Astrocyte of the cerebellum (primary cell): ENCODE measurements at regions not wholly inside any gene's neighbourhood (a gene's known extent, or its start where the extent isn't known, plus 50 kb on each side); places are given as distances from the start of the nearest gene placed in this dataset.

Source experiments
- DNase-seq: peaks from one replicate; pipeline ENCODE4 v3.0.0-alpha.2; 2011; ENCODE audit warnings: low read depth
- H3K4me3 ChIP-seq: 2 replicates; pipeline ENCODE4 v1.5.1; 2011; ENCODE audit warnings: mild to moderate bottlenecking, low read depth, low read length, moderate library complexity
- CTCF ChIP-seq: IDR thresholded peaks from 2 replicates; pipeline ENCODE4 v1.5.1; 2012; ENCODE audit warnings: low read length, low read depth, moderate library complexity, mild to moderate bottlenecking; ENCODE audit errors: missing control alignments
- in situ Hi-C: cut with HindIII; loops from 2 replicates; pipeline ENCODE4 v1.10.0; 2017; ENCODE audit warnings: low sequenced_read_pairs

GRCh38 chr10:83919187-83919586 is 220.1 kb upstream of the GHITM start:
- in situ Hi-C loops: no loop called here
- no peak for TF ChIP-seq CTCF
- H3K4me3 ChIP-seq: no peak overlapping the region
- DNase-seq: no peak

GRCh38 chr10:83921984-83922860 is 217.1 kb upstream of the GHITM start:
- TF ChIP-seq CTCF: no peak
- no peak for DNase-seq
- in situ Hi-C loops: no loop called here
- no peak overlapping the region for H3K4me3 ChIP-seq

DNA sequence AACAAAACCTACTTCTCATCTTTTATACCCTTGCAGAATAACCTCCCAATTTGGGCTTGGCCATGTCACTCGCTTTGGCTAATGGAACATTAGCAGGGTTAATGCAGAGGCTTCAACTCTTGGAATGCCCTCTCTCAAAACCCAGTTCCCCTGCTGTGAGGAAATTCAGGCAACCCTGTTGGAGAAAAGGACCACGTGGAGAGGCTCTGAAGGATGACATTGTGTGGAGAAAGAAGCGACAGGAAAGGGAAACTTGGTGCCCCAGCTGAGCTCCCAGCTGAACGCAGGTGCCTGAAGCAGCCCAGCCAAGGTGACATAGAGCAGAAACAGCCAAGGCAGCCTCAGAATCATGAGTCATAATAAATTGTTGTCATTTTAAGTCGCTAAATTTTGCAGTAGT is 214.2 kb upstream of the GHITM start:
- TF ChIP-seq CTCF: no peak
- in situ Hi-C loops: no loop called here
- DNase-seq: no peak
- no peak overlapping the region for H3K4me3 ChIP-seq

GRCh38 chr10:83926606-83927005 is 212.7 kb upstream of the GHITM start:
- H3K4me3 ChIP-seq: no peak overlapping the region
- in situ Hi-C loops: no loop called here
- no peak for DNase-seq
- TF ChIP-seq CTCF: no peak

DNA sequence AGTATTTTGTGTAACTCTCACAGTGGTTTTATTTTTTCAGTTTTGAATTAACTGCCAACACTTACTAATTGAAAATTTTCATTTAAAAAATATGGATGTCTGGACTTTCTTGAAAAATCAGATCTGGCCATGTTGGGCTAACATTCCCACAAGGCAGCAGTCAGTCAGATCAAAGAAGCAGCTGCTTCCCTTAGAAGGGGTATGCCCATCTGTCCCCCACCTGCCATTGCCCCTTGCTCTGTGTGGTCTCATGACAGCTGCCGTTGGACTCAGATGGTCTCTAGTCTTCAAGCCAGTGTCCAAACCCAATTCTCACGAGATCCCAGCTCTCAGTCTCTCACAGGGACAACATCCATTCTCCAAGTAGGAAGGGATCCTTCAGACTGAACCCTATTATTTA is 212.1 kb upstream of the GHITM start:
- in situ Hi-C loops: no loop called here
- no peak overlapping the region for H3K4me3 ChIP-seq
- no peak for DNase-seq
- TF ChIP-seq CTCF: no peak

GRCh38 chr10:83929399-83929798 is 209.9 kb upstream of the GHITM start:
- no peak overlapping the region for H3K4me3 ChIP-seq
- DNase-seq: no peak
- in situ Hi-C loops: no loop called here
- no peak for TF ChIP-seq CTCF
